GM19455 (cell line): ENCODE measurements at regions not wholly inside any gene's neighbourhood (a gene's known extent, or its start where the extent isn't known, plus 50 kb on each side); places are given as distances from the start of the nearest gene placed in this dataset.
A peak's percentile ranks its signal among the peaks of the same experiment; 100 is the strongest.
"Not testable (repeated sequence)": the region's sequence is repeated elsewhere in the genome, so short reads cannot be mapped to it uniquely, and the experiment has no call there.

Experiments
- ATAC-seq: cut with Tn5 transposase; IDR thresholded peaks from one replicate; pipeline ENCODE4 v1.9.1; 2021; ENCODE audit not compliant: unreplicated experiment

GRCh38 chr9:12204512-12204911 is 488.7 kb upstream of the TYRP1 start:
- ATAC-seq, result no peak

- ATAC-seq, result no peak
Measured at GRCh38 chr9:12212860-12213259, 480.3 kb upstream of the TYRP1 start.

- ATAC-seq, result no peak
Measured at GRCh38 chr9:12221470-12221869, 471.7 kb upstream of the TYRP1 start.

- ATAC-seq, result no peak
Measured at GRCh38 chr9:12224449-12224848, 468.7 kb upstream of the TYRP1 start.

GRCh38 chr9:12230708-12231107 is 462.5 kb upstream of the TYRP1 start:
- peak; percentile 66 for ATAC-seq

GRCh38 chr9:12231832-12232231 is 461.4 kb upstream of the TYRP1 start:
- no peak for ATAC-seq

GRCh38 chr9:12232836-12233235 is 460.3 kb upstream of the TYRP1 start:
- no peak for ATAC-seq

GRCh38 chr9:12253941-12254340 is 439.2 kb upstream of the TYRP1 start:
- ATAC-seq, result no peak

- ATAC-seq, result no peak
Measured at GRCh38 chr9:12266758-12267157, 426.4 kb upstream of the TYRP1 start.

- ATAC-seq, result no peak
Measured at GRCh38 chr9:12271421-12271891, 421.7 kb upstream of the TYRP1 start.

- ATAC-seq, result no peak
Measured at GRCh38 chr9:12272471-12273120, 420.6 kb upstream of the TYRP1 start.

GRCh38 chr9:12274577-12274976 is 418.6 kb upstream of the TYRP1 start:
- no peak for ATAC-seq

- no peak for ATAC-seq
Measured at GRCh38 chr9:12276505-12276904, 416.7 kb upstream of the TYRP1 start.

GRCh38 chr9:12289711-12290110 is 403.5 kb upstream of the TYRP1 start:
- no peak for ATAC-seq

- no peak for ATAC-seq
Measured at GRCh38 chr9:12290166-12290869, 402.9 kb upstream of the TYRP1 start.

- no peak for ATAC-seq
Measured at GRCh38 chr9:12305211-12305610, 388.0 kb upstream of the TYRP1 start.

- ATAC-seq, result no peak
Measured at GRCh38 chr9:12314589-12314988, 378.6 kb upstream of the TYRP1 start.

GRCh38 chr9:12318732-12319685 is 374.2 kb upstream of the TYRP1 start:
- ATAC-seq, result no peak

GRCh38 chr9:12329623-12329985 is 363.6 kb upstream of the TYRP1 start:
- ATAC-seq, result no peak

GRCh38 chr9:12333966-12334365 is 359.2 kb upstream of the TYRP1 start:
- ATAC-seq, result not testable (repeated sequence)

- no peak for ATAC-seq
Measured at GRCh38 chr9:12350775-12351174, 342.4 kb upstream of the TYRP1 start.
